ENCODE measurements at regions not wholly inside any gene's neighbourhood (a gene's known extent, or its start where the extent isn't known, plus 50 kb on each side); places are given as distances from the start of the nearest gene placed in this dataset.

DNA sequence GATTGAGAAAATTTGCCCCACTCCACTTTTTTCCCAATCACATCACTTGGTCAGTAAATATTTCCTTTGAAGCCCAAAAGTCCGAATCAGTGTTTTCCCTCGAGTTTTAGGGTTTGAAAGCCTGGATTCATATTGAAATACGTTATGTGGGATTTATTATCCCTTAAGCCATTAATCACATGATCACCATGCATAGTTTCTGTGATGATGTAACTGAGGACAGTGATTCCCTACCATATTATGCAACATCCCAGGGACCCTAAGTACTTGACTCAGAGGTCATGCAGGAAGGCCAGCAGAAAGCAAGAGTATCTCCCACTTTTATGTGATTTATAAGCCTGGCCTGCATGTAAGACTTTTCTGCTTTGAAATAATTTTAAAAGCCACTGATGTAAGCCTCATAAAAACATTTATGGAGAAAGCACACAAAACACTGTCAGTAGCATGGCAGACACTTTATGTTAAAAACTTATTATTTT is 630.6 kb upstream of the ZWINT start:
- TF ChIP-seq, protein P1, sequence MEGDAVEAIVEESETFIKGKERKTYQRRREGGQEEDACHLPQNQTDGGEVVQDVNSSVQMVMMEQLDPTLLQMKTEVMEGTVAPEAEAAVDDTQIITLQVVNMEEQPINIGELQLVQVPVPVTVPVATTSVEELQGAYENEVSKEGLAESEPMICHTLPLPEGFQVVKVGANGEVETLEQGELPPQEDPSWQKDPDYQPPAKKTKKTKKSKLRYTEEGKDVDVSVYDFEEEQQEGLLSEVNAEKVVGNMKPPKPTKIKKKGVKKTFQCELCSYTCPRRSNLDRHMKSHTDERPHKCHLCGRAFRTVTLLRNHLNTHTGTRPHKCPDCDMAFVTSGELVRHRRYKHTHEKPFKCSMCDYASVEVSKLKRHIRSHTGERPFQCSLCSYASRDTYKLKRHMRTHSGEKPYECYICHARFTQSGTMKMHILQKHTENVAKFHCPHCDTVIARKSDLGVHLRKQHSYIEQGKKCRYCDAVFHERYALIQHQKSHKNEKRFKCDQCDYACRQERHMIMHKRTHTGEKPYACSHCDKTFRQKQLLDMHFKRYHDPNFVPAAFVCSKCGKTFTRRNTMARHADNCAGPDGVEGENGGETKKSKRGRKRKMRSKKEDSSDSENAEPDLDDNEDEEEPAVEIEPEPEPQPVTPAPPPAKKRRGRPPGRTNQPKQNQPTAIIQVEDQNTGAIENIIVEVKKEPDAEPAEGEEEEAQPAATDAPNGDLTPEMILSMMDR (IDR thresholded peaks at IDR 0.05; ENCODE audit: low read depth, low read length), result no peak
- no peak overlapping the region for H3K4me3 ChIP-seq (replicated peaks in 1 of 2; ENCODE audit: low read depth in 2 of 2, low read length in 2 of 2)
- DNase-seq (ENCODE audit: low read depth in 2 of 2), result no peak

DNA sequence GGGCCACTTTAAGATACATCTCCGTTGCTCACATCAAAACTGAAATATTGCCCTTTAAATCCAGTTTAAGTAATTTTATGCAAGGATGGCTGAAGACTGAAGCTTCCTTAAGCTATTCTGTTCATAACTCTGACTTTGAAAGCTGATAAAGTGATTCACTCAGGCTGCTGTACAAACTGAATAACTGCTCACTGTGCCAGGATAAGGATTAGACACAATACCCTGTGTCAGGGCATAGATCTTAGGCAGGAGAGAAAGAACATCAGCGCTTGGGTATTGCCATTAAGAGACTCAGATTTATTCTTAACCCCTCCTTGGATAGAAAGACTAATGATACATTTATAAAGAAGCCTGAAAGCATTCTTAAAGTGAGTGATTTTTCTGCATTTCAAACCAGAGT is 614.5 kb upstream of the ZWINT start:
- no peak overlapping the region for H3K4me3 ChIP-seq (replicated peaks in 1 of 2; ENCODE audit: low read depth in 2 of 2, low read length in 2 of 2)
- TF ChIP-seq, protein P1 (IDR thresholded peaks at IDR 0.05; ENCODE audit: low read depth, low read length), result no peak
- no peak for DNase-seq (ENCODE audit: low read depth in 2 of 2)

DNA sequence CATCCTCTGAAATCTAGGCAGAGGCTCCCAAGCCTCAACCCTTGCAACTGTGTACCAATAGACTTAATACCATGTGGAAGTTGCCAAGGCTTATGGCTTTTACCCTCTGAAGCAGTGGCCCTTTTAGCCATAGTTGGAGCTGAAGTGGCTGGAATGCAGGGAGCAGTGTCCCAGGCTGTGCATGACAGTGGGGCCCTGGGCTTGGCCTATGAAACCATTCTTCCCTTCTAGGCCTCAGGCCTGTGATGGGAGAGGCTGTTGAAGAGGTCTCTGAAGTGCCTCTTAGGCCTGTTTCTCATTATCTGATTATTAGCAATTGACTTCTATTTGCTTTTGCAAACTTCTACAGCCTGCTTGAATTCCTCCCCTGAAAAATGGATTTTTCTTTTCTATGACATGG is 612.7 kb upstream of the ZWINT start:
- no peak overlapping the region for H3K4me3 ChIP-seq (replicated peaks in 1 of 2; ENCODE audit: low read depth in 2 of 2, low read length in 2 of 2)
- TF ChIP-seq, protein P1 (IDR thresholded peaks at IDR 0.05; ENCODE audit: low read depth, low read length), result no peak
- no peak for DNase-seq (ENCODE audit: low read depth in 2 of 2)

DNA sequence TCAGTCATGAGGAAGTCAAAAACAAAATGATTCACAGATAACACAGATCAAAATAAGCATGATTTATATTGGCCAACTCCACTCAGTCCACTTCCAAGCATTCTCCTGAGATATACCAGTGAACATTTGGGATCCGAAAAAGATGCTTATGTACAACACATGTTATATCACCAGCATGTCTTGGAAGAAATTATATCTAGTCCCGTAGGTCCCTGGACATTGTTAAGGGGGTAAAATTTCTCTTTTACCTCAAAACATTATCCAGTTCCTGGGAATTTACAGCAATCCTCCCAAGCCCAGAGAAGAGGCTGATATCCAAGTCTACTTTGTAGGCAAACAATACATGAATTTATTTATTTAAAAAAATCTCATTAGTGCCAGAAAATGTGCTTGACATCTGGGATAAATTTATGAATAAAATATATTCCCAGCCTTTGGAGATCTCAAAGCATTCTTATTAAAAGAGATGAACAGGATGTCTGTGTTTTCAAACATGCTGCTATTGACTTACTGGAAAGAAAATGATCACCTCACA is 582.2 kb upstream of the ZWINT start:
- DNase-seq (ENCODE audit: low read depth in 2 of 2), result no peak
- no peak overlapping the region for H3K4me3 ChIP-seq (replicated peaks in 1 of 2; ENCODE audit: low read depth in 2 of 2, low read length in 2 of 2)
- TF ChIP-seq, protein P1 (IDR thresholded peaks at IDR 0.05; ENCODE audit: low read depth, low read length), result no peak

DNA sequence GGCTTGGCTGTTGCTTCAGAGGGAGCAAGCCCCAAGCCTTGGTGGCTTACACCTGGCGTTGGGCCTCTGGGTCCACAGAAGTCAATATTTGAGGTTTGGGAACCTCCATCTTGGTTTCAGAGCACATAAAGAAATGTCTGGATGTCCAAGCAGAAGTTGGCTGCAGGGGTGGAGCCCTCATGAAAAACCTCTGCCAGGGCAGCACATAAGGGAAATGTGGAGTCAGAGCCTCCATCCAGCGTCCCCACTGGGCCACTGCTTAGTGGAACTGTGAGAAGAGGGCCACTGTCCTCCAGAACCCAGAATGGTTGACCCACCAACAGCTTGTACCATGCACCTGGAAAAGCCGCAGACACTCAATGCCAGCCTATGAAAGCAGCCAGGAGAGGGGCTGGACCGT is 573.5 kb upstream of the ZWINT start:
- DNase-seq (ENCODE audit: low read depth in 2 of 2), result no peak
- TF ChIP-seq, protein P1 (IDR thresholded peaks at IDR 0.05; ENCODE audit: low read depth, low read length), result no peak

DNA sequence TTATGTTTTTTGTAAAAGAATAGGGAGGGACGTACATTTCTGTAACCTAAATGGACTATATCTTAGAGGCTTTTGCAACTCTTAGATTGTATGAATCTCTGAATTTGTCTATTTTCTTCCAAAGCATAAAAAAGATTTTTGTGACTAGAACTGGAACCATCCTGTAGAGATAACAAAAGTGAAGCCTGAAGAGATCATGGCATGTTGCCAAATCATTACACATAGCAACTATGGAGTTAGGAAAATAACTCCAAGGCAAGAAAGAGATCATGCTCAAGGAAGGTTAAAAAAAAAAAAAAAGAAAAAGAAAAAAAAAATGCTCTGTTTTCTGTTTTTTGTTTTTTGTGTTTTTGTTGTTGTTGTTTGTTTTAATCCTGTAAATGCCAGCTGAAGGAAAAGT is 567.7 kb upstream of the ZWINT start:
- no peak for DNase-seq (ENCODE audit: low read depth in 2 of 2)
- H3K4me3 ChIP-seq (replicated peaks in 1 of 2; ENCODE audit: low read depth in 2 of 2, low read length in 2 of 2), result no peak overlapping the region
- TF ChIP-seq, protein P1 (IDR thresholded peaks at IDR 0.05; ENCODE audit: low read depth, low read length), result no peak

More for the DNA sequence above, 573.5 kb upstream of the ZWINT start:
- no peak overlapping the region for H3K4me3 ChIP-seq (replicated peaks in 1 of 2; ENCODE audit: low read depth in 2 of 2, low read length in 2 of 2)

DNA sequence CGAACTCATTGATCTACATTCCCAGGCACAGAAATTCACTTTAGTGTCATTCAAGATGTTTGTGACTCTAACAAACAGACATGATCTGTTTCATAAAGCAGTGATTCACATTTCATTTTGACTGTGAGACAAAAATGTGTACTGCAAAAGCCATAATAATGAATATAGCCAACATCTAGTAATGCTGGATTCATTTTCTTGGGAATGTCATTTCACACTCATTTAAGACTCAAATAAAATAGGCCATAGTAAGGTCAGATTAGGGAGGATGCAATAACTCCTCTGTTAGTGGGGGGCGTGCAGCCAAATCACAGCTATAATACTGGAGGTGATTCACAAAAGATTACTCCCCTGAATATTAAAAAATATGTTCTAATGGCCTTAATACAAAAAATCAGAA is 566.6 kb upstream of the ZWINT start:
- no peak for DNase-seq (ENCODE audit: low read depth in 2 of 2)
- H3K4me3 ChIP-seq (replicated peaks in 1 of 2; ENCODE audit: low read depth in 2 of 2, low read length in 2 of 2), result no peak overlapping the region
- TF ChIP-seq, protein P1 (IDR thresholded peaks at IDR 0.05; ENCODE audit: low read depth, low read length), result no peak
